GM10266 (cell line): ENCODE measurements at regions not wholly inside any gene's neighbourhood (a gene's known extent, or its start where the extent isn't known, plus 50 kb on each side); places are given as distances from the start of the nearest gene placed in this dataset.

Experiments
- DNase-seq: peaks from one replicate; pipeline ENCODE4 v3.0.0; 2012; ENCODE audit errors: extremely low spot score
- CTCF ChIP-seq: IDR thresholded peaks from 2 replicates; pipeline ENCODE4 v1.5.1; 2012; ENCODE audit warnings: mild to moderate bottlenecking, low read depth; ENCODE audit not compliant: control insufficient read depth, insufficient read depth; ENCODE audit errors: missing control alignments

DNA sequence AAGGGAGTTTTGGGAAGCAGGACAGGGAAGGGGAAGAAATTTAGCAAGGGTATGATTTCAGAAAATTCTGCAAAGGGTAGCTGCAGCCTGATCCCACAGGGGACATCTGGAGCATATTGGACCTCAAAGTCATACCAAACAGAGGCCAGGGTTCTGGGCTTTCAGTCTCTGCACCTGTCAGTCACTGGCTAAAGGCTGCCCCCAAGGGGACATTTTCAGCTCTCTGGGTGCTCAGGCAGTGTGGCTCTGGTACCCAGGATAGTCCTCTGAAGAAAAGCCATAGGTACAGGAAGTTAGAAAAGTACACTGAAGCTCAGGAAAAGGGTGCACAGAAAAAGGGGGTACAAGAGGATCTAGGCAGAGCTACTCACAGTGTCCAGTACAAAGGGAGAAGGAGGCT lies 149.2 kb downstream of the INSIG2 start:
- no peak for DNase-seq
- no peak for TF ChIP-seq CTCF

DNA sequence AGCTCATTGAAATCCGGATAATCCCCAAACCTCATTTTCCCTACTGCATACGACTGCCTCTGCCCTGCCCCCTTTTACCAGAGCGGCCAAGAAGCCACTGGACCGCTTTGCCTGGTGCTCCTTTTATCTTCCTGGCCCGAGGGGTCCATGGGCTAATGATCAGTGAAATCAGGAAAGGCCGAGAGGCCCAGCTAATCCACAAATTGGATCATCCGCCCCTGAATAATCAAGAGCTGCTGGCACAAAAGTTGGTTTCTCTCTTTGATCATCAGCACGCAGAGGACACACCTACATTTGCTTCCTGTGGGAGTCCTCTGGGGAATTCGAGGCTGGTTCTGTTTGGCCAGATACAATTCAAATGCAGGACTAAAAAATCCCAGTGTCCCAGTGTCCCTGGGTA lies 144.5 kb downstream of the INSIG2 start:
- DNase-seq, result no peak
- TF ChIP-seq CTCF, result no peak

DNA sequence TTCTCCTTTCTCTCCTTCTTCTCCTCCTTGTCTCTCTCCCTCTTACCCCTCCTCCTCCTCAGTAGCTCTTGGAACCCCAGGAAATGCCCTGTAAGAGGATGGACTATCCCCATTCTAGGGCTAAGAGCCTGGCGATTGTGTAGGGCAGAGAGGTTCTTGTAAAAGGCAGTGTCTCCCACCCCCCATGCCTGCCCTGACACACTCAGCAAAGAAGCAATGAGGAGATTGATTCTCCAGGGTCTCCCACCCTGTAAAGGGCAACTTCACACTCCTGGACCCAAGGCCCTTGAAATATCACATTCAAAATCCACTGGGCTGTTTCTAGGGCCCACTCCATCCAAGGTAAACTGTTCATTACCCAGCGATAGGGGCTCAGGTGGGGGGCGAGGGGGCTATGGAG lies 144.1 kb downstream of the INSIG2 start:
- no peak for TF ChIP-seq CTCF

GRCh38 chr2:118231759-118232158 lies 143.5 kb downstream of the INSIG2 start:
- TF ChIP-seq CTCF, result no peak

More for the DNA sequence above, 144.1 kb downstream of the INSIG2 start:
- no peak for DNase-seq

DNA sequence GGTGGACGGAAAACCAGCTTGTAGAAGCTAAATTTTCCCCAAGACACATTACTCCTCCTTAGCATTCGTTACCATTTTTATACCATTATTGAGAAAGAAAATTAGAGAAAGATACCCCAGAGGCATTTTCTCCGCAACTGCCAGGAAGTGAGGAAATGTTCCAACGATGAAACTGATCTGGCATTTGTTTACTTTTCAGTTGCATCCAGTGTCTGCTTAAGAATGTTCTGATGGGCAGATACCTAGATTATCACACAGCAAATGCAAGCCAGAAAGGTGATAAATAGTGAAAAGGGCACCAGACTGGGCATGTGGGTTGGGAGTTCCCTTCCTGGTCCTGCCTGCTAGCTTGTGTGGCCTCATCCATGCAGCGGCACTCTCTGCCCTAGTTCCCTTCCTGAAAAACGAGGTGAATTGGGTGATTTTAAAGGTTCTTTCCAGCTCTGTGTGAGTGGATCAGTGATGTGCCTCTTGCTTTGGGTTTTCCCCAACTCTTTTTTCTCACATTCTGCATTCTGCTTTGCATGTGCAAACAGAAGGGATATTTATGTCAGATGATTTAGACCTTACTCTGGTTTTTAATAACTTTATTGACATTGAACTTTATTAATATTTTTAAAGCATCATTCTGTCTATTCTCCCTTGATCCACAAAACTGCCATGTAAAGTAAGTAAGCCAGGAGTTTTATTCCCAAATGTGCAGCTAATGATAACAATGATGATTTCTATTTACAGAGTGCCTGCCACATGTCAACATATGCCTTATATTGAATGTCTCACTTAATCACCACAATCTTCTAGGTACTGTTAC lies 139.6 kb downstream of the INSIG2 start:
- DNase-seq, result peak; percentile 32
- TF ChIP-seq CTCF, result no peak

More at GRCh38 chr2:118231759-118232158, 143.5 kb downstream of the INSIG2 start:
- no peak for DNase-seq

DNA sequence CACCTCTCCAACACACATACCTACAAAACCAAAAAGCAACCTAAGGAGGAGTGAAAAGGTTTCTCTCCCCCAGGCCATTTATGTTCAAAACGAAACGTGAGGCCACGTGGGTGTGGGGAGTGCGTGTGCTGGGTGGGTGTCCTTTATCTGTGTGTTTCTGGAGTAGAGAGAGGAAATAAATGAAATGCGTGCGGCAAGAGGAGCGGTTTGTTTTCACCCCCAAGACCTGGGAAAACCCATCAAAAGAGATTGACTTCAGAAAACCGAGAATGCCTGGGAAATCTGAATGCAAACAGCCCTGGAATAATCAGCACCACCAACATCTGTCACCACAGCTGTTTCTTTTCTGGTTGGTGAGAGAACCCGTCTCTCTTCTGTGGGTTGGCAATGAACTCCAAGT lies 137.4 kb downstream of the INSIG2 start:
- DNase-seq, result no peak
- TF ChIP-seq CTCF, result no peak

DNA sequence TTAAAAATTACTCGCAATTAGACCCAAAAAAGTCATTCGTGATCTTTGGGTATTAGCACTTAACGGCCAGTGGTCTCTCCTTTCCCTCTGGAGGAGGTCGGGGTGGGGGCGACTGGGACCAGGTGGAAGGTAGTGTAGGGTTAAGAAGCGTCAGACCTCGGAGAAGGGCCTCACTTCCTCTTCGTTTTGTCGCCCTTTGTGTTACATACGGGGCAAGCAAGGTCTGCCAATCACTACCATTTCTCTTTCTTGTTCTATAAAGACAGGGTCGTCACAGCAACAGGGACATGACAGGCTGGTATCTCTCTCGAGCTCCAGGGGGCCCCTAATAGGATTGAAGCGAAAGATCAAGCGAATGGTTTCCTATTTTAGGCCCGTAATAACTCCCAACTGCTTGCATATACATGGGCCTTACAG lies 136.6 kb downstream of the INSIG2 start:
- peak; percentile 44 for DNase-seq
- no peak for TF ChIP-seq CTCF
